Neural cell (in vitro differentiated cells): ENCODE measurements at regions not wholly inside any gene's neighbourhood (a gene's known extent, or its start where the extent isn't known, plus 50 kb on each side); places are given as distances from the start of the nearest gene placed in this dataset.

Experiments used
- H2AFZ ChIP-seq: fragments of 200-600, 300-800 bp; sonication (generic), shearing (Covaris generic); 2 replicates; pipeline ENCODE4 v1.6.0; 2014; ENCODE audit warnings: low read depth, mild to moderate bottlenecking, antibody characterized with exemption, low read length, moderate library complexity
- H3F3A ChIP-seq: fragments of 200-600 bp; shearing (Covaris generic); 2 replicates; pipeline ENCODE4 v1.6.1; 2016; ENCODE audit warnings: mild to moderate bottlenecking, moderate library complexity, mixed read lengths, antibody characterized with exemption, low read length; ENCODE audit not compliant: insufficient read depth, poor library complexity, severe bottlenecking
- H3K27ac ChIP-seq: fragments of 200-600, 300-800 bp; sonication (generic), shearing (Covaris generic); 2 replicates; pipeline ENCODE4 v1.5.1; 2014; ENCODE audit warnings: mild to moderate bottlenecking, low read length, moderate library complexity
- H3K27me3 ChIP-seq: fragments of 300-800, 200-600 bp; sonication (generic), shearing (Covaris generic); 2 replicates; pipeline ENCODE4 v1.6.0; 2014; ENCODE audit warnings: mild to moderate bottlenecking, low read depth, low read length, moderate library complexity; ENCODE audit not compliant: insufficient read depth
- H3K36me3 ChIP-seq: fragments of 300-800, 200-600 bp; sonication (generic), shearing (Covaris generic); 2 replicates; pipeline ENCODE4 v1.5.1; 2014; ENCODE audit warnings: mild to moderate bottlenecking, antibody characterized with exemption, low read length, moderate library complexity; ENCODE audit not compliant: insufficient read depth
- H3K4me2 ChIP-seq: fragments of 300-800, 200-600 bp; sonication (generic), shearing (Covaris generic); 2 replicates; pipeline ENCODE4 v1.6.0; 2014; ENCODE audit warnings: mild to moderate bottlenecking, low read length
- H3K4me3 ChIP-seq: fragments of 300-800, 200-600 bp; sonication (generic), shearing (Covaris generic); 2 replicates; pipeline ENCODE4 v1.5.1; 2014; ENCODE audit warnings: mild to moderate bottlenecking, low read length, moderate library complexity
- H3K79me2 ChIP-seq: fragments of 200-600 bp; shearing (Covaris generic); replicated peaks from 2 replicates; pipeline ENCODE4 v1.6.0; 2014; ENCODE audit warnings: mild to moderate bottlenecking, low read length, moderate library complexity; ENCODE audit not compliant: insufficient read depth
- H3K9ac ChIP-seq: fragments of 300-800, 200-600 bp; sonication (generic), shearing (Covaris generic); 2 replicates; pipeline ENCODE4 v1.6.1; 2016; ENCODE audit warnings: mild to moderate bottlenecking, low read length, mixed read lengths
- H3K9me2 ChIP-seq: fragments of 200-600 bp; shearing (Covaris generic); 2 replicates; pipeline ENCODE4 v1.6.1; 2016; ENCODE audit warnings: mild to moderate bottlenecking, low read length, mixed read lengths; ENCODE audit not compliant: insufficient read depth
- H3K9me3 ChIP-seq: fragments of 200-600, 300-800 bp; sonication (generic), shearing (Covaris generic); 2 replicates; pipeline ENCODE4 v1.6.1; 2016; ENCODE audit warnings: mild to moderate bottlenecking, mixed run types, low read length, moderate library complexity, mixed read lengths
- H4K20me1 ChIP-seq: fragments of 200-600 bp; shearing (Covaris generic); 2 replicates; pipeline ENCODE4 v1.6.1; 2016; ENCODE audit warnings: mild to moderate bottlenecking, mixed run types; ENCODE audit not compliant: insufficient read depth
- CTCF ChIP-seq: fragments of 450-650 bp; IDR thresholded peaks from 2 replicates; pipeline ENCODE4 v1.5.1; 2014; ENCODE audit warnings: antibody characterized with exemption, mild to moderate bottlenecking, moderate library complexity; ENCODE audit not compliant: poor library complexity, severe bottlenecking
- EP300 ChIP-seq: fragments of 450-650 bp; conservative IDR thresholded peaks from 2 replicates; pipeline ENCODE4 v1.6.1; 2014; ENCODE audit warnings: antibody characterized with exemption, mild to moderate bottlenecking, moderate library complexity; ENCODE audit not compliant: poor library complexity, severe bottlenecking
- EZH2 ChIP-seq: fragments of 200-600, 300-800 bp; shearing (Covaris generic), sonication (generic); IDR thresholded peaks from 2 replicates; pipeline ENCODE4 v1.6.1; 2014; ENCODE audit warnings: antibody characterized with exemption, low read length, borderline replicate concordance, mild to moderate bottlenecking; ENCODE audit not compliant: insufficient read depth, poor library complexity, severe bottlenecking
- MXI1 ChIP-seq: fragments of 450-650 bp; conservative IDR thresholded peaks from 2 replicates; pipeline ENCODE4 v1.6.1; 2014; ENCODE audit warnings: antibody characterized with exemption, mild to moderate bottlenecking; ENCODE audit not compliant: poor library complexity, severe bottlenecking
- POLR2AphosphoS5 ChIP-seq: IDR thresholded peaks from 2 replicates; pipeline ENCODE4 v1.6.1; 2012
- RAD21 ChIP-seq: fragments of 450-650 bp; conservative IDR thresholded peaks from 2 replicates; pipeline ENCODE4 v1.6.1; 2014; ENCODE audit warnings: antibody characterized with exemption, mild to moderate bottlenecking, moderate library complexity
- REST ChIP-seq: IDR thresholded peaks from 2 replicates; pipeline ENCODE4 v1.6.1; 2012; ENCODE audit warnings: borderline replicate concordance
- SMC3 ChIP-seq: fragments of 450-650 bp; conservative IDR thresholded peaks from 2 replicates; pipeline ENCODE4 v1.6.1; 2014; ENCODE audit warnings: antibody characterized with exemption, mild to moderate bottlenecking, moderate library complexity; ENCODE audit not compliant: poor library complexity
- TAF1 ChIP-seq: IDR thresholded peaks from 2 replicates; pipeline ENCODE4 v1.6.1; 2012; ENCODE audit warnings: low read depth

DNA sequence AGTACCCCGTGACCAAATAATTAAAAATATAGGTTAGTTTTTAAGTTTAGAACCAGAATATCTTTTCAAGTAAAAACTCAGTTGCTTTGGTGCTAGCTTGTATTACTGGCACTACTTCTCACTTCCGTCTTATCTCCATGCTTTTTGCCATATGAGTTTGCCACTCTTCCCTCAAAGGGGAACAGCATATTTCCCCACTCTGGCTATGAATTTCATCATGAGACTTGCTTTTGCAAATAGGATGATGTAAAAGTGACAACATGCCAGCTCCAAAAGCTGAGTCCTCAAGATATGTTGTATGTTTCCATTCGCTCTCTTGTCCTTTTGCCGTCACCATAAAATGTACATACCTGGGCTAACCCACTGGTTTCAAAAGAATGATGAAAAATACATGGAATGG is 178.1 kb upstream of the SEMA3A start:
- no peak overlapping the region for H3K4me2 ChIP-seq
- H3K9me2 ChIP-seq: no peaks in the 10 kb centered on the region
- no peaks in the 10 kb centered on the region for H3K36me3 ChIP-seq
- H3F3A ChIP-seq: no peaks in the 10 kb centered on the region
- no peak overlapping the region for H3K4me3 ChIP-seq
- H4K20me1 ChIP-seq: no peaks in the 10 kb centered on the region
- no peak overlapping the region for H2AFZ ChIP-seq
- H3K9ac ChIP-seq: no peak overlapping the region
- H3K27ac ChIP-seq: no peak overlapping the region
- H3K79me2 ChIP-seq: no peaks in the 10 kb centered on the region
- no peaks in the 10 kb centered on the region for H3K27me3 ChIP-seq
- no peak for TF ChIP-seq TAF1
- TF ChIP-seq MXI1: no peak
- TF ChIP-seq REST: no peak
- no peak for TF ChIP-seq SMC3
- no peak for TF ChIP-seq CTCF
- no peak for TF ChIP-seq POLR2AphosphoS5
- no peak for TF ChIP-seq EP300
- no peak for TF ChIP-seq EZH2
- no peak for TF ChIP-seq RAD21
- H3K9me3 ChIP-seq: no peaks in the 10 kb centered on the region

GRCh38 chr7:84372155-84372621 is 177.6 kb upstream of the SEMA3A start:
- H3K9me2 ChIP-seq: no peaks in the 10 kb centered on the region
- H4K20me1 ChIP-seq: no peaks in the 10 kb centered on the region
- H3K27me3 ChIP-seq: no peaks in the 10 kb centered on the region
- no peaks in the 10 kb centered on the region for H3K9me3 ChIP-seq
- H3K4me2 ChIP-seq: no peak overlapping the region
- H2AFZ ChIP-seq: no peak overlapping the region
- no peaks in the 10 kb centered on the region for H3K36me3 ChIP-seq
- no peak for TF ChIP-seq EZH2
- no peak for TF ChIP-seq TAF1
- no peak for TF ChIP-seq POLR2AphosphoS5
- TF ChIP-seq CTCF: no peak
- TF ChIP-seq EP300: no peak
- TF ChIP-seq SMC3: no peak
- no peak for TF ChIP-seq REST
- no peak for TF ChIP-seq RAD21
- TF ChIP-seq MXI1: no peak
- no peak overlapping the region for H3K9ac ChIP-seq
- no peaks in the 10 kb centered on the region for H3F3A ChIP-seq
- no peak overlapping the region for H3K4me3 ChIP-seq
- H3K27ac ChIP-seq: no peak overlapping the region
- H3K79me2 ChIP-seq: no peaks in the 10 kb centered on the region
